ENCODE measurements at regions not wholly inside any gene's neighbourhood (a gene's known extent, or its start where the extent isn't known, plus 50 kb on each side); places are given as distances from the start of the nearest gene placed in this dataset.
"Not testable (repeated sequence)": the region's sequence is repeated elsewhere in the genome, so short reads cannot be mapped to it uniquely, and the experiment has no call there.

GRCh38 chr2:37774171-37774944 is 102.9 kb upstream of the CDC42EP3 start:
- H3K4me1 ChIP-seq (ENCODE audit: insufficient read depth, low read length): not testable (repeated sequence)

GRCh38 chr2:37774976-37775907 is 103.8 kb upstream of the CDC42EP3 start:
- Histone ChIP-seq H3K4me1 (ENCODE audit: insufficient read depth, low read length) (peaks cover 5% of the 10 kb centered on the region; the same call in 1 of the 2 replicates), H3K27me3 (ENCODE audit: insufficient read depth, low read length) (no peaks in the 10 kb centered on the region), H3K27ac (ENCODE audit: low read depth, low read length) (no peak overlapping the region), H3K4me3 (ENCODE audit: low read length) (no peak overlapping the region), H3K9ac (ENCODE audit: low read depth, low read length) (no peak overlapping the region), H3K9me3 (ENCODE audit: insufficient read depth, low read depth, low read length) (peaks cover 5% of the 10 kb centered on the region), H3K36me3 (ENCODE audit: insufficient read depth, low read length) (no peaks in the 10 kb centered on the region)
- 90% methylated on average over 6 of the region's 9 CpGs for WGBS

More at GRCh38 chr2:37774171-37774944, 102.9 kb upstream of the CDC42EP3 start:
- not testable (repeated sequence) for H3K9ac ChIP-seq (ENCODE audit: low read depth, low read length); H3K4me3 ChIP-seq (ENCODE audit: low read length); H3K9me3 ChIP-seq (ENCODE audit: insufficient read depth, low read depth, low read length); H3K27me3 ChIP-seq (ENCODE audit: insufficient read depth, low read length); H3K36me3 ChIP-seq (ENCODE audit: insufficient read depth, low read length); H3K27ac ChIP-seq (ENCODE audit: low read depth, low read length)
- WGBS: 95% methylated on average over 6 of the region's 6 CpGs

GRCh38 chr2:37775908-37776250 is 104.4 kb upstream of the CDC42EP3 start:
- Histone ChIP-seq H3K4me1 (ENCODE audit: insufficient read depth, low read length) (peaks cover 5% of the 10 kb centered on the region; the same call in 1 of the 2 replicates), H3K9me3 (ENCODE audit: insufficient read depth, low read depth, low read length) (peaks cover 5% of the 10 kb centered on the region), H3K4me3 (ENCODE audit: low read length) (no peak overlapping the region), H3K27ac (ENCODE audit: low read depth, low read length) (no peak overlapping the region), H3K9ac (ENCODE audit: low read depth, low read length) (no peak overlapping the region), H3K36me3 (ENCODE audit: insufficient read depth, low read length) (no peaks in the 10 kb centered on the region), H3K27me3 (ENCODE audit: insufficient read depth, low read length) (no peaks in the 10 kb centered on the region)
- WGBS: 43% methylated on average over 3 of the region's 3 CpGs

- 66% methylated on average over 3 of the region's 3 CpGs for WGBS
- Histone ChIP-seq H3K36me3 (ENCODE audit: insufficient read depth, low read length) (no peaks in the 10 kb centered on the region), H3K27me3 (ENCODE audit: insufficient read depth, low read length) (no peaks in the 10 kb centered on the region), H3K9me3 (ENCODE audit: insufficient read depth, low read depth, low read length) (peaks cover 5% of the 10 kb centered on the region), H3K4me1 (ENCODE audit: insufficient read depth, low read length) (peaks cover 5% of the 10 kb centered on the region; the same call in 1 of the 2 replicates), H3K27ac (ENCODE audit: low read depth, low read length) (no peak overlapping the region), H3K4me3 (ENCODE audit: low read length) (no peak overlapping the region), H3K9ac (ENCODE audit: low read depth, low read length) (no peak overlapping the region)
Measured at GRCh38 chr2:37776487-37776886, 105.0 kb upstream of the CDC42EP3 start.

GRCh38 chr2:37779139-37779538 is 107.7 kb upstream of the CDC42EP3 start:
- WGBS: 90% methylated on average over 5 of the region's 5 CpGs
- H3K36me3 ChIP-seq (ENCODE audit: insufficient read depth, low read length): no peaks in the 10 kb centered on the region
- peaks cover 5% of the 10 kb centered on the region; the same call in 1 of the 2 replicates for H3K4me1 ChIP-seq (ENCODE audit: insufficient read depth, low read length)
- H3K9ac ChIP-seq (ENCODE audit: low read depth, low read length): no peak overlapping the region
- no peak overlapping the region for H3K27ac ChIP-seq (ENCODE audit: low read depth, low read length)
- peaks cover 5% of the 10 kb centered on the region for H3K9me3 ChIP-seq (ENCODE audit: insufficient read depth, low read depth, low read length)
- H3K4me3 ChIP-seq (ENCODE audit: low read length): no peak overlapping the region
- no peaks in the 10 kb centered on the region for H3K27me3 ChIP-seq (ENCODE audit: insufficient read depth, low read length)

- no peak overlapping the region for H3K4me3 ChIP-seq (ENCODE audit: low read length)
- peaks cover 2% of the 10 kb centered on the region for H3K9me3 ChIP-seq (ENCODE audit: insufficient read depth, low read depth, low read length)
- 100% methylated on average over 2 of the region's 2 CpGs for WGBS
- H3K36me3 ChIP-seq (ENCODE audit: insufficient read depth, low read length): no peaks in the 10 kb centered on the region
- no peaks in the 10 kb centered on the region for H3K27me3 ChIP-seq (ENCODE audit: insufficient read depth, low read length)
- H3K4me1 ChIP-seq (ENCODE audit: insufficient read depth, low read length): peaks cover 5% of the 10 kb centered on the region; the same call in 1 of the 2 replicates
- no peak overlapping the region for H3K27ac ChIP-seq (ENCODE audit: low read depth, low read length)
- no peak overlapping the region for H3K9ac ChIP-seq (ENCODE audit: low read depth, low read length)
Measured at GRCh38 chr2:37779611-37780386, 108.4 kb upstream of the CDC42EP3 start.

- Histone ChIP-seq H3K27ac (ENCODE audit: low read depth, low read length) (no peak overlapping the region), H3K36me3 (ENCODE audit: insufficient read depth, low read length) (no peaks in the 10 kb centered on the region), H3K4me3 (ENCODE audit: low read length) (no peak overlapping the region), H3K9ac (ENCODE audit: low read depth, low read length) (no peak overlapping the region), H3K27me3 (ENCODE audit: insufficient read depth, low read length) (no peaks in the 10 kb centered on the region), H3K9me3 (ENCODE audit: insufficient read depth, low read depth, low read length) (no peaks in the 10 kb centered on the region), H3K4me1 (ENCODE audit: insufficient read depth, low read length) (peaks cover 5% of the 10 kb centered on the region; the same call in 1 of the 2 replicates)
- 89% methylated on average over 2 of the region's 2 CpGs for WGBS
Measured at GRCh38 chr2:37780387-37780676, 108.9 kb upstream of the CDC42EP3 start.

- H3K27ac ChIP-seq (ENCODE audit: low read depth, low read length): no peak overlapping the region
- H3K4me1 ChIP-seq (ENCODE audit: insufficient read depth, low read length): peaks cover 4% of the 10 kb centered on the region; the same call in 1 of the 2 replicates
- no peaks in the 10 kb centered on the region for H3K36me3 ChIP-seq (ENCODE audit: insufficient read depth, low read length)
- H3K4me3 ChIP-seq (ENCODE audit: low read length): no peak overlapping the region
- no peaks in the 10 kb centered on the region for H3K27me3 ChIP-seq (ENCODE audit: insufficient read depth, low read length)
- no peak overlapping the region for H3K9ac ChIP-seq (ENCODE audit: low read depth, low read length)
- H3K9me3 ChIP-seq (ENCODE audit: insufficient read depth, low read depth, low read length): no peaks in the 10 kb centered on the region
- WGBS: 89% methylated on average over 5 of the region's 5 CpGs
Measured at GRCh38 chr2:37781028-37781427, 109.6 kb upstream of the CDC42EP3 start.

- Histone ChIP-seq H3K9me3 (ENCODE audit: insufficient read depth, low read depth, low read length) (no peaks in the 10 kb centered on the region), H3K4me1 (ENCODE audit: insufficient read depth, low read length) (no peaks in the 10 kb centered on the region), H3K9ac (ENCODE audit: low read depth, low read length) (no peak overlapping the region), H3K4me3 (ENCODE audit: low read length) (no peak overlapping the region), H3K27ac (ENCODE audit: low read depth, low read length) (no peak overlapping the region), H3K36me3 (ENCODE audit: insufficient read depth, low read length) (no peaks in the 10 kb centered on the region), H3K27me3 (ENCODE audit: insufficient read depth, low read length) (no peaks in the 10 kb centered on the region)
- WGBS: 91% methylated on average over 8 of the region's 8 CpGs
Measured at GRCh38 chr2:37782155-37782673, 110.8 kb upstream of the CDC42EP3 start.

GRCh38 chr2:37782721-37783371 is 111.4 kb upstream of the CDC42EP3 start:
- H3K36me3 ChIP-seq (ENCODE audit: insufficient read depth, low read length): no peaks in the 10 kb centered on the region
- 93% methylated on average over 10 of the region's 10 CpGs for WGBS
- no peak overlapping the region for H3K4me3 ChIP-seq (ENCODE audit: low read length)
- H3K27me3 ChIP-seq (ENCODE audit: insufficient read depth, low read length): no peaks in the 10 kb centered on the region
- H3K9me3 ChIP-seq (ENCODE audit: insufficient read depth, low read depth, low read length): peaks cover 3% of the 10 kb centered on the region; the same call in 1 of the 2 replicates
- no peak overlapping the region for H3K9ac ChIP-seq (ENCODE audit: low read depth, low read length)
- H3K4me1 ChIP-seq (ENCODE audit: insufficient read depth, low read length): no peaks in the 10 kb centered on the region
- H3K27ac ChIP-seq (ENCODE audit: low read depth, low read length): no peak overlapping the region

Measured in HUES64 (cell line).